SK-N-SH treated with all-trans-retinoic acid at 6 μM for 48 hours (cell line): ENCODE measurements at regions not wholly inside any gene's neighbourhood (a gene's known extent, or its start where the extent isn't known, plus 50 kb on each side); places are given as distances from the start of the nearest gene placed in this dataset.

Source experiments
- ARNTL ChIP-seq: fragments of 450-650 bp; formaldehyde crosslinking; IDR thresholded peaks from 2 replicates; pipeline ENCODE4 v1.5.0; 2020; ENCODE audit warnings: low read depth, mild to moderate bottlenecking, moderate library complexity, borderline replicate concordance
- CREB5 ChIP-seq: fragments of 250-450 bp; sonication (Bioruptor Pico); IDR thresholded peaks from 2 replicates; pipeline ENCODE4 v1.5.1; 2020; ENCODE audit warnings: low read depth, mild to moderate bottlenecking, moderate library complexity
- GLIS3 ChIP-seq: fragments of 250-450 bp; sonication (Bioruptor Pico); IDR thresholded peaks from 2 replicates; pipeline ENCODE4 v1.5.0; 2020; ENCODE audit warnings: mild to moderate bottlenecking, moderate library complexity
- PATZ1 ChIP-seq: fragments of 250-450 bp; sonication (Bioruptor Pico); IDR thresholded peaks from 2 replicates; pipeline ENCODE4 v1.8.0; 2020; ENCODE audit warnings: mild to moderate bottlenecking, moderate library complexity, borderline replicate concordance
- PPARA ChIP-seq: fragments of 250-450 bp; sonication (Bioruptor Pico); IDR thresholded peaks from 2 replicates; pipeline ENCODE4 v1.5.0; 2020; ENCODE audit warnings: mild to moderate bottlenecking, borderline replicate concordance
- RARB ChIP-seq: fragments of 250-450 bp; sonication (Bioruptor Pico); IDR thresholded peaks from 2 replicates; pipeline ENCODE4 v1.8.0; 2021; ENCODE audit warnings: mild to moderate bottlenecking, moderate library complexity
- SNAI2 ChIP-seq: fragments of 250-450 bp; sonication (Bioruptor Pico); IDR thresholded peaks from 2 replicates; pipeline ENCODE4 v1.5.0; 2020; ENCODE audit warnings: mild to moderate bottlenecking, moderate library complexity
- TOX ChIP-seq: fragments of 250-450 bp; sonication (Bioruptor Pico); IDR thresholded peaks from 2 replicates; pipeline ENCODE4 v1.8.0; 2021; ENCODE audit warnings: mild to moderate bottlenecking, moderate library complexity, borderline replicate concordance
- ZC3H10 ChIP-seq: fragments of 250-450 bp; sonication (Bioruptor Pico); IDR thresholded peaks from 2 replicates; pipeline ENCODE4 v1.5.1; 2021; ENCODE audit warnings: mild to moderate bottlenecking, moderate library complexity
- ZFP3 ChIP-seq: fragments of 250-450 bp; sonication (Bioruptor Pico); IDR thresholded peaks from 2 replicates; pipeline ENCODE4 v1.5.0; 2020; ENCODE audit warnings: mild to moderate bottlenecking, moderate library complexity
- ZFP30 ChIP-seq: fragments of 450-650 bp; formaldehyde crosslinking; IDR thresholded peaks from 2 replicates; pipeline ENCODE4 v1.5.0; 2022; ENCODE audit warnings: mild to moderate bottlenecking, moderate library complexity
- ZNF565 ChIP-seq: fragments of 450-650 bp; formaldehyde crosslinking; conservative IDR thresholded peaks from 2 replicates; pipeline ENCODE4 v1.5.0; 2020; ENCODE audit warnings: low read depth, mild to moderate bottlenecking, moderate library complexity
- TF ChIP-seq, protein P1 (sequence below): fragments of 250-450 bp; sonication (Bioruptor Pico); IDR thresholded peaks from 2 replicates; pipeline ENCODE4 v1.5.0; 2020; ENCODE audit warnings: mild to moderate bottlenecking, moderate library complexity

DNA sequence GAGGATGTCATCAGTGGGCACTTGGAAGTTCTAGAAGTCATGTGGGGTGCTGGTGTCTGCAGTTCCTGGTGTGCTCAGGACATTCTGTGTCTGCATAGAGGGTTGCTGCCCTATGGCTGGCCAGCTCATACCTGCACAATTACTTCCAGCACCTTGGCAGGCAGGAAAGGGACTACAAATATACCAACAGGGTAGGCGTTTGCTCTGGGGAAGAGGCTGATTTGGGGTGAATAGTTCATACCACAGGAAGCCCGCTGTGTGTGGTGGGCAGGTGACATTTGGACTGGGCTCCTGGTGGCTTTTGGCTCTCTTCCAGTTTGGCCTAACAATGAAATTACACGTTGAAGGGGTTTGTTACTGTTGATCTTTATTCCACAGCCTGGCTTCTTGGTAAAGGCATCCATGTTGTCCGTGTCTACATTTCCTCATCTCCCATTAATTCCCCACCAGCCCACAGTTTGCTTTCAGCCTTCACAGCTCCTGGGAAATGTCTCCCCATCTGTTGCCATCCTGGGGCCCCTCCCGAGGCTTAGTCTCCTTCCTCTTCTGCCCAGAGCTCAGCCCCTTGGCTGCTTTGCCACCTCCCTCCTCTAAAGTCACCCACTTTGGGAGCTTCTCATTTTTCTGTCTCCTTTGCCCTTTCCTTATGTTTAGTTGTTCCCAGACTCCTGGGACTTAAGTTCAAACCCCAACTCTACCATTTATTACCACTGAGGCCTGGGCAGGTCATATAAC is 88.1 kb downstream of the RSPH3 start:
- TF ChIP-seq RARB (CRISPR knock-in tag) (no peak), ARNTL (CRISPR knock-in tag) (no peak), CREB5 (CRISPR knock-in tag) (no peak), ZNF565 (CRISPR knock-in tag) (no peak), PATZ1 (CRISPR knock-in tag) (no peak), GLIS3 (no peak), ZFP3 (CRISPR knock-in tag) (no peak), ZFP30 (CRISPR knock-in tag) (no peak), SNAI2 (CRISPR knock-in tag) (no peak), TOX (CRISPR knock-in tag) (no peak), ZC3H10 (CRISPR knock-in tag) (no peak), PPARA (CRISPR knock-in tag) (no peak)
- TF ChIP-seq, protein P1, sequence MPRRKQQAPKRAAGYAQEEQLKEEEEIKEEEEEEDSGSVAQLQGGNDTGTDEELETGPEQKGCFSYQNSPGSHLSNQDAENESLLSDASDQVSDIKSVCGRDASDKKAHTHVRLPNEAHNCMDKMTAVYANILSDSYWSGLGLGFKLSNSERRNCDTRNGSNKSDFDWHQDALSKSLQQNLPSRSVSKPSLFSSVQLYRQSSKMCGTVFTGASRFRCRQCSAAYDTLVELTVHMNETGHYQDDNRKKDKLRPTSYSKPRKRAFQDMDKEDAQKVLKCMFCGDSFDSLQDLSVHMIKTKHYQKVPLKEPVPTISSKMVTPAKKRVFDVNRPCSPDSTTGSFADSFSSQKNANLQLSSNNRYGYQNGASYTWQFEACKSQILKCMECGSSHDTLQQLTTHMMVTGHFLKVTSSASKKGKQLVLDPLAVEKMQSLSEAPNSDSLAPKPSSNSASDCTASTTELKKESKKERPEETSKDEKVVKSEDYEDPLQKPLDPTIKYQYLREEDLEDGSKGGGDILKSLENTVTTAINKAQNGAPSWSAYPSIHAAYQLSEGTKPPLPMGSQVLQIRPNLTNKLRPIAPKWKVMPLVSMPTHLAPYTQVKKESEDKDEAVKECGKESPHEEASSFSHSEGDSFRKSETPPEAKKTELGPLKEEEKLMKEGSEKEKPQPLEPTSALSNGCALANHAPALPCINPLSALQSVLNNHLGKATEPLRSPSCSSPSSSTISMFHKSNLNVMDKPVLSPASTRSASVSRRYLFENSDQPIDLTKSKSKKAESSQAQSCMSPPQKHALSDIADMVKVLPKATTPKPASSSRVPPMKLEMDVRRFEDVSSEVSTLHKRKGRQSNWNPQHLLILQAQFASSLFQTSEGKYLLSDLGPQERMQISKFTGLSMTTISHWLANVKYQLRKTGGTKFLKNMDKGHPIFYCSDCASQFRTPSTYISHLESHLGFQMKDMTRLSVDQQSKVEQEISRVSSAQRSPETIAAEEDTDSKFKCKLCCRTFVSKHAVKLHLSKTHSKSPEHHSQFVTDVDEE (CRISPR knock-in tag), result no peak
